Lower leg skin (tissue), 4 donors: ENCODE measurements at regions not wholly inside any gene's neighbourhood (a gene's known extent, or its start where the extent isn't known, plus 50 kb on each side); places are given as distances from the start of the nearest gene placed in this dataset.
A peak's percentile ranks its signal among the peaks of the same experiment; 100 is the strongest.
"Not testable (repeated sequence)": the region's sequence is repeated elsewhere in the genome, so short reads cannot be mapped to it uniquely, and the experiment has no call there.

Experiments
- DNase-seq, 2 donors: peaks; one replicate each; pipeline ENCODE4 v3.0.0-alpha.2; 2019; ENCODE audit warnings: low spot score in 2 of 2
- H3K4me3 ChIP-seq: fragments of 200-600 bp; sonication (generic); 2 replicates; pipeline ENCODE4 v1.5.1; 2017; ENCODE audit warnings: mild to moderate bottlenecking, low read depth; ENCODE audit not compliant: poor library complexity, severe bottlenecking
- CTCF ChIP-seq, 3 donors: fragments of 450-650 bp; IDR thresholded peaks; one replicate each; pipeline ENCODE4 v1.5.1; 2016; ENCODE audit warnings: antibody characterized with exemption in 3 of 3, mild to moderate bottlenecking in 3 of 3, moderate library complexity in 2 of 3
- POLR2A ChIP-seq, 2 donors: fragments of 450-650 bp; IDR thresholded peaks; one replicate each; pipeline ENCODE4 v1.6.1; 2016 to 2017; ENCODE audit warnings: antibody characterized with exemption in 2 of 2, mild to moderate bottlenecking in 1 of 2, moderate library complexity in 1 of 2
- WGBS, 2 donors: methylation state at CpG; one replicate each; pipeline ENCODE4 v1.1.5; 2018; 5-methylcytosine and 5-hydroxymethylcytosine counted together
- intact Hi-C: fragments of 100-400 bp; cut with DNase I; formaldehyde crosslinking; loops from one replicate; pipeline ENCODE4 v1.15.0; 2023; ENCODE audit warnings: low total_unique reads

GRCh38 chr7:53214463-53214862, 179.0 kb downstream of the POM121L12 start:
- TF ChIP-seq CTCF (IDR thresholded peaks at IDR 0.05) = no peak
- TF ChIP-seq POLR2A (IDR thresholded peaks at IDR 0.05) = no peak
- intact Hi-C loops = no loop called here
- DNase-seq = no peak
- 71 to 90% methylated on average over 1 of the region's 1 CpG for WGBS, 2 donors
- no peak overlapping the region for H3K4me3 ChIP-seq

GRCh38 chr7:53218730-53219504, 183.5 kb downstream of the POM121L12 start:
- intact Hi-C loops = no loop called here
- H3K4me3 ChIP-seq = no peak overlapping the region
- no peak for TF ChIP-seq CTCF (IDR thresholded peaks at IDR 0.05)
- TF ChIP-seq POLR2A (IDR thresholded peaks at IDR 0.05) = no peak
- DNase-seq = no peak
- WGBS, 2 donors = 7 to 11% methylated on average over 40 to 46 of the region's 46 CpGs

- TF ChIP-seq CTCF (IDR thresholded peaks at IDR 0.05) = no peak
- no peak for TF ChIP-seq POLR2A (IDR thresholded peaks at IDR 0.05)
- intact Hi-C loops = no loop called here
- no peak for DNase-seq
- H3K4me3 ChIP-seq = no peak overlapping the region
- 59 to 68% methylated on average over 4 of the region's 4 CpGs for WGBS, 2 donors
Observed at GRCh38 chr7:53229202-53229601, 193.8 kb downstream of the POM121L12 start.

- intact Hi-C loops = no loop called here
- no peak overlapping the region for H3K4me3 ChIP-seq
- TF ChIP-seq POLR2A (IDR thresholded peaks at IDR 0.05) (no peak), CTCF (IDR thresholded peaks at IDR 0.05) (no peak)
- no peak for DNase-seq
- 52 to 61% methylated on average over 4 of the region's 4 CpGs for WGBS, 2 donors
Observed at GRCh38 chr7:53237344-53237913, 202.0 kb downstream of the POM121L12 start.

GRCh38 chr7:53238021-53238605, 202.7 kb downstream of the POM121L12 start:
- no peak overlapping the region for H3K4me3 ChIP-seq
- intact Hi-C loops = no loop called here
- peak in 1 of 2 donors; percentile 40 for DNase-seq
- TF ChIP-seq CTCF (IDR thresholded peaks at IDR 0.05) (no peak), POLR2A (IDR thresholded peaks at IDR 0.05) (no peak)
- WGBS, 2 donors = 85 to 88% methylated on average over 6 of the region's 6 CpGs

GRCh38 chr7:53239151-53239550, 203.7 kb downstream of the POM121L12 start:
- H3K4me3 ChIP-seq, intact Hi-C loops, DNase-seq: not testable (repeated sequence)
- WGBS, 2 donors = 62 to 68% methylated on average over 7 of the region's 7 CpGs
